Central memory CD8-positive, alpha-beta T cell (primary cell): ENCODE measurements at regions not wholly inside any gene's neighbourhood (a gene's known extent, or its start where the extent isn't known, plus 50 kb on each side); places are given as distances from the start of the nearest gene placed in this dataset.

Experiments used
- ATAC-seq: fragments of 150-1000 bp; cut with Tn5 transposase; replicated peaks from 2 replicates; pipeline ENCODE4 v1.10.0; 2022; ENCODE audit warnings: mild to moderate bottlenecking, moderate FRiP score, moderate number of reproducible peaks; ENCODE audit not compliant: poor library complexity, severe bottlenecking; ENCODE audit errors: extremely low read depth
- DNase-seq, 2 donors: peaks; one replicate each; pipeline ENCODE4 v3.0.0; 2021; ENCODE audit warnings: low spot score in 2 of 2
- H3K27ac Mint-ChIP-seq: one replicate; pipeline ENCODE4 v1.8.0; 2022; ENCODE audit warnings: low read depth, mild to moderate bottlenecking, moderate library complexity, mixed read lengths
- H3K27me3 Mint-ChIP-seq: one replicate; pipeline ENCODE4 v1.8.0; 2022; ENCODE audit warnings: mixed read lengths
- H3K36me3 Mint-ChIP-seq: one replicate; pipeline ENCODE4 v1.8.0; 2022; ENCODE audit warnings: mild to moderate bottlenecking, moderate library complexity, mixed read lengths; ENCODE audit not compliant: insufficient read depth
- H3K4me1 Mint-ChIP-seq: one replicate; pipeline ENCODE4 v1.8.0; 2022; ENCODE audit warnings: mixed read lengths
- H3K4me3 Mint-ChIP-seq: one replicate; pipeline ENCODE4 v1.8.0; 2022; ENCODE audit warnings: mild to moderate bottlenecking, moderate library complexity, mixed read lengths
- H3K9me3 Mint-ChIP-seq: one replicate; pipeline ENCODE4 v1.8.0; 2022; ENCODE audit warnings: mixed read lengths

DNA sequence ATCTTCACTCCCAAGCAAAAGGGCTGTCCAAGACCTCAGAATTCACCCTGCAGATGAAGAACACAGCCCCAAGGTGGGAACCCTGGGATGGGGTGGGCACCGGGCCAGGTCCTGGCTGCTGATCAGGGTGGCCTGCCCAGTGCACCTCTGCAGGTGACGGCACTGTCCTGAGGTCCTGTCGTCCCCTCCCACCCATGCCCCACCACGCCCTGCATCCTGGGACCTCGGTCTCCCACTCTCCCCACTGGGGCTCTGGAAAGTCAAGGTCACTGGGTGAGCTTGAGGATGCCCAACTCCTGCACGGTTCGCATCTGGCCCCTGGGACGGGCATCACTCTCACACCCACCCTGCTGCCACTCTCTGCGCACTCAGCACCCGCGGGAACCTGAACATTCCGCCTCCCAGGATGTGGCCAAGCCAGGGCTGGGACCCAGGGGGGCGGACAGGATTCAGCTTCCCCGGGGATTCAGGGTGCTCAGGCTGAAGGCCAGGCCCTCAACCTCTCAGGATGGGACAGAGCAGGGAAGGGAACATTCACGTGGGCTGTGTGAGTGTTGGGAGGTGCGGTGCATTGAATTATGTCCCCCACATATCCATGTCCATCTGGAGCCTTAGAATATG, 115.9 kb downstream of the CPZ start:
- H3K27ac Mint-ChIP-seq, result no peak overlapping the region
- no peaks in the 10 kb centered on the region for H3K4me1 Mint-ChIP-seq
- H3K9me3 Mint-ChIP-seq, result peaks cover 17% of the 10 kb centered on the region
- H3K36me3 Mint-ChIP-seq, result no peaks in the 10 kb centered on the region
- ATAC-seq (no peak), DNase-seq (no peak)
- no peak overlapping the region for H3K4me3 Mint-ChIP-seq
- peaks cover 12% of the 10 kb centered on the region for H3K27me3 Mint-ChIP-seq

DNA sequence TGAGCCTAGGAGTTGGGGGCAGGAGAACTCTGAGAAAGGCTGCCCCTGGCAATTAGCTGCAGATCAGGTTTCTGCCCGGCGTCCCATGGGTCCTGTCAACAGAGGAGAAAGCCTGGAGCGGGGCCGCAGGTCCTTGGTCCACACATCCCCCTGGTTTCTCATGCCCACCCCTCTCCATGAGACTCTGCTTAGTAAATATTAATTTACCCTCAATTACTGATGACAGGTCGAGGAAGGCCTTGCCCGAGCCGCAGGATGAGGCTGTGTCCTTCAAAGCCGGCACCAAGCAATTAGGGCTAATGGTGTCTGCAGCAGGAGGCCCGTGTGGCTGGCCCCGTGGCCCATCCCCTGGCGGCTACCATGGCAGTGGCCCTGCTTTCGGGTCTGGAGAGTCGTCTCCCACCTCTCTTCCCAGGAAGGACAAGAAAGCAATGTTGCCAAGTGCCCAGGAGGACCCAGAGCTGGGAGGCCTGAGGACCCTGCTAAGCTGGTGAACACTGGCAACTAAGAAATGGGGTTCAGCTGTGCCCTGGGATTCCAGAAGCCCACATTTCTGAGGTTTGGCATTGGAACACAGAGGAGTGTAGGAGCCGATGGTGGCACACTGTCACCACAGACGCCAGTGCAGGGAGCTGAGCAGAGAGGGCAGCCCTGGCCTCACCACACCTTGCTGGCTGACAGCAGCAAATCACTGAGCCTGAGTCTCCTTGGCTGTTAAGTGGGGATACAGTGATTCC, 114.6 kb downstream of the CPZ start:
- peaks cover 4% of the 10 kb centered on the region for H3K9me3 Mint-ChIP-seq
- ATAC-seq (no peak), DNase-seq (no peak)
- no peak overlapping the region for H3K27ac Mint-ChIP-seq
- H3K27me3 Mint-ChIP-seq, result peaks cover 24% of the 10 kb centered on the region
- no peak overlapping the region for H3K4me3 Mint-ChIP-seq
- no peaks in the 10 kb centered on the region for H3K36me3 Mint-ChIP-seq
- no peaks in the 10 kb centered on the region for H3K4me1 Mint-ChIP-seq

DNA sequence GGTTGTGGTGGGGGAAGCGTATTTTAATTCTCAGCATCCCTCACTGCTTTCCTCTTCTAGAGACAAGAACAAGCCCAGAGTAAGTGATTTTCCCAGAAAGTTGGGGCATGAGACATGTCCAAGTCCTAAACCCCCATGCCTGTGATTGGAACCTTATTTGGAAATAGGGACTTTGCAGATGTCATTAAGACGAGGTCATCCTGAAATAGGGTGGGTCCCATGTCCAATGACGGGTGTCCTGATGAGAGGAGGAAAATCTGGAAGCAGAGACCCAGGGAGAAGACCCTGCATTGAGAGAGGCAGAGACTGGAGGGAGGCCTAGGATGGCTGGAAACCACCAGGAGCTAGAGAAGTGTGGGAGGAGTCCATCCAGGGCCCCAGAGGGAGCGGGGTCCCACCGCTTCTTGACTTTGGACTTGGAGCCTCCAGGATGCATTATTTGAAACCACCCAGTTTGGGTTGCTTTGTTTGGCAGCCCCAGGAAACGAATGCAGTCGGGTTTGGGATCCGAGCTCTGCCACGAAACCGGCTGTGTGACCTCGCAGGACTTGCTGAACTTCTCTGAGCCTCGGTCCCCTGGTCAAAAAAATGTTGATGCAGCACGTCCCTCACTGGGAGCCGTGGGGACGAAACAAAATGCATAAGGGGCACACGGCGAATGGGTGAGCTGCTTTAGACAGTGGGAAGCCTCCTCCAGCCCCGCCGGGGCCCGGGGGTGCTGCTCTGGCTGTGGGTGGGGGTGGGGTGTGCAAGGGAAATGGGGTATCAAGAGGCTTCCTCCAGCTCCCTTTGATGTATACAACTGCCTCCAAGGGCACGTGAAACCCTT, 113.9 kb downstream of the CPZ start:
- Mint-ChIP-seq H3K27me3 (peaks cover 28% of the 10 kb centered on the region), H3K4me3 (no peak overlapping the region), H3K27ac (no peak overlapping the region), H3K9me3 (peaks cover 4% of the 10 kb centered on the region), H3K36me3 (no peaks in the 10 kb centered on the region), H3K4me1 (no peaks in the 10 kb centered on the region)
- ATAC-seq (no peak), DNase-seq (no peak)

DNA sequence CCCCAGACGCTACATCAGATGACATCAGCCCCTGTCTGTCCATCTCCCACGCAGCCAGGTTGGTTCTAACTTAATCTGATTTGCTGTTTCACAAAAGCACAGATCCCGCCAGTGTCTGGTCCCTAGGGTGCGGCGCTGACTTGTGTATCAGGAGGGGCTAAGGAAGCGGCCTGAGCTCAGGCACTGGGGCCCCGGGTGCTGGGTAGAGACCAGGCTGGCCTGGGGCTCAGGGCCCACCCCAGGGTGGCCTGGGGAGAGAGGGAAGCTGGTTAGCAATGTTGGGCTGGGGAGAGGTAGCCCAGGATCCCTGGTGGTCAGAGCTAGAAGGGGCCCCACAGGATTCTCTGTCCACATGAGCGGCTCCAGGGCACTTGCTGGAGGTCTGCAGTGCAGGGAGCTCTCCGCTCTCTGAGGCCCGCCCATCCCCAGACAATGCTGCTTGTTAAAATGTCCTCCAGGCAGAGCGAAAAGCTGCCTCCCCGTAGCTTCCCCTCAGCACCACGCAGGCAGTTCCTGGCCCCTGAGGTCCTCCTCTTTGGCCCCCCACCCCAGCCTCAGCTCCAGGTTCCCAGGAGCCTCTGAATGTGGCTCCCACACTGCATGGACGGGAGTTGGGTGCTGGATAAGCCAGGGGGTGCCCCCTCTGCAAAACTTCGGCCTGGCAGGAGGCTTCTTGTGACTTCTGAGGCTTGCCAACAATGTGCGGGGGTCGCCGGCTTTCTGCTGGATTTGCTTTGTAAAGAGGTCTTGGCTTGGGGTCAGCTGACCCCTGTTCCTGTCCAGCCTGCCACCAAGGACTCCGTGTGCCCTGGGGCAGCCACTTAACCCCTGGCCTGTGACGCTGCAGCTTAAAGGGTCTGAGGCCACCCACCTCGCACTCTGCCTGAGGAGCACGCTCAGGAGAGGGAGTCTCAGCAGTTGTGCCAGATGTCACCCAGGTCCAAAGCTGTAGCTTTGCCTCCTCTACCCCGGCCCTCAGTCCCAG, 112.9 kb downstream of the CPZ start:
- ATAC-seq (no peak), DNase-seq (no peak)
- no peaks in the 10 kb centered on the region for H3K9me3 Mint-ChIP-seq
- H3K4me3 Mint-ChIP-seq, result no peak overlapping the region
- H3K27ac Mint-ChIP-seq, result no peak overlapping the region
- no peaks in the 10 kb centered on the region for H3K36me3 Mint-ChIP-seq
- H3K4me1 Mint-ChIP-seq, result no peaks in the 10 kb centered on the region
- H3K27me3 Mint-ChIP-seq, result peaks cover 33% of the 10 kb centered on the region

DNA sequence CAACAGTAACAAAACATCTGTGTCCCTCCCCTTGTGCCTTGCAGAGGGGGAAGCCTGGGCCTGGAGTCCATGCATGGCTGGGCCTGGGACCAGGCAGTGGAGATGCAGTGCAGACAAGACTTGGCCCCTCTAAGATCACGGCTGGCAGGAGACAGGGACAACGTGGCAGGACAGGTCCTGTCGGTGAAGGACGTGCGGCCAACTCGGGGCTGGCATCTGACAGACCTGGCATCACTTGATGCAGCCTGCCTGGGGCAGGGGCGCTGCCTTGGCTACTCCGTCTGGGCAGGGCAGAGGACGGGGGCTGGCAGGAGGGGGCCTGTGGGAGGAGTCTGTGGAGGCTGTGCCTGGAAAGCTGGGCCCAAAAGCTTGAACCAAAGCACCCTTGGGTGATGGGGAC, 112.1 kb downstream of the CPZ start:
- Mint-ChIP-seq H3K4me1 (no peaks in the 10 kb centered on the region), H3K27ac (no peak overlapping the region), H3K9me3 (no peaks in the 10 kb centered on the region), H3K36me3 (no peaks in the 10 kb centered on the region), H3K27me3 (peaks cover 38% of the 10 kb centered on the region), H3K4me3 (no peak overlapping the region)
- DNase-seq, result no peak
- ATAC-seq, result no peak

DNA sequence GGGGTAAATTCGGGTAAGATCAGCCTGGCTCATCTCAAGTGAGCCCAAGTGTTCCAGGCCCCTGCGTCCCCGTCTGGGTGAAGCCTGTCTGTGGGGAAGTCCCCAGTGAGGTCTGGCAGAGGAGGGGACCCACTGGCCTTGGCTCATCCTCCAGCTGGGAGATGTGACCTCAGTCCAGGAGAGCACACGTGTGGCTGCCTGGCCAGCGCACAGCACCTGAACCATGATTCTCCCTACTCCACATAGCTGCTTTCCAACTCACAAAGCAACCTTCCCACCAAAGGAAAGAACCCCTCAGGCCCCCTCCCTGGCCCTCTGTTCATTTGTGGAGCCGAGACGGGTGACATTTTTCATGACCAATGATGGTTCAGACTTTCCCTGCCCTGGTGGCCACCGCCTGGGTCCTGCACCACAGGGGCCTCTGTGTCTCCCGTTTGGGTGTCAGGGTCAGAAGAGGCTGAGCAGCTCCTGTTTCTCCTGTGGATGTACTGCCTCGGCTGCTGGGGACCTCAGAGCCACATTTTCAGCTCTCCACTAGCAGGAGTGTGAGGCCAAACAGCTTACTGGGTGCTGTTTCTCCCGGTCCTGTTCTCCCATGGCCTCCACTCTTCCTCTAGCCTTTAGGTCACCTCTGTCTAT, 111.4 kb downstream of the CPZ start:
- Mint-ChIP-seq H3K27ac (no peak overlapping the region), H3K4me1 (no peaks in the 10 kb centered on the region), H3K27me3 (peaks cover 38% of the 10 kb centered on the region), H3K9me3 (no peaks in the 10 kb centered on the region), H3K4me3 (no peak overlapping the region), H3K36me3 (no peaks in the 10 kb centered on the region)
- no peak for ATAC-seq
- no peak for DNase-seq

DNA sequence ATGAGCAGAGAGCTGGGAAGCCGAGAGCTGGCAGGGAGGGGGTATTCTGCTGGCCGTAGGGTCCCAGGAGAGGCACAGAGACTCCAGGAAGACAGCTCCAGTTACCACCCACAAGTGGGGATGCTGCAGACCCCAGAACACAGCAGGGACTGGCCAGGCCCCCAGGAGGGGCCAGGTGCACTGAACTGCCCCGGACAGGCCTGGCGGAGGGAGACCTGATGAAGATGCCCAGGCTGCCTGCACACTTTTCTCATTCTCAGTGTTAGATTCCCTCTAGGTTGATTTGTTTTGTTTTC, 110.8 kb downstream of the CPZ start:
- Mint-ChIP-seq H3K4me3 (no peak overlapping the region), H3K4me1 (no peaks in the 10 kb centered on the region), H3K27me3 (peaks cover 35% of the 10 kb centered on the region), H3K36me3 (no peaks in the 10 kb centered on the region), H3K9me3 (no peaks in the 10 kb centered on the region), H3K27ac (no peak overlapping the region)
- DNase-seq (no peak), ATAC-seq (no peak)

DNA sequence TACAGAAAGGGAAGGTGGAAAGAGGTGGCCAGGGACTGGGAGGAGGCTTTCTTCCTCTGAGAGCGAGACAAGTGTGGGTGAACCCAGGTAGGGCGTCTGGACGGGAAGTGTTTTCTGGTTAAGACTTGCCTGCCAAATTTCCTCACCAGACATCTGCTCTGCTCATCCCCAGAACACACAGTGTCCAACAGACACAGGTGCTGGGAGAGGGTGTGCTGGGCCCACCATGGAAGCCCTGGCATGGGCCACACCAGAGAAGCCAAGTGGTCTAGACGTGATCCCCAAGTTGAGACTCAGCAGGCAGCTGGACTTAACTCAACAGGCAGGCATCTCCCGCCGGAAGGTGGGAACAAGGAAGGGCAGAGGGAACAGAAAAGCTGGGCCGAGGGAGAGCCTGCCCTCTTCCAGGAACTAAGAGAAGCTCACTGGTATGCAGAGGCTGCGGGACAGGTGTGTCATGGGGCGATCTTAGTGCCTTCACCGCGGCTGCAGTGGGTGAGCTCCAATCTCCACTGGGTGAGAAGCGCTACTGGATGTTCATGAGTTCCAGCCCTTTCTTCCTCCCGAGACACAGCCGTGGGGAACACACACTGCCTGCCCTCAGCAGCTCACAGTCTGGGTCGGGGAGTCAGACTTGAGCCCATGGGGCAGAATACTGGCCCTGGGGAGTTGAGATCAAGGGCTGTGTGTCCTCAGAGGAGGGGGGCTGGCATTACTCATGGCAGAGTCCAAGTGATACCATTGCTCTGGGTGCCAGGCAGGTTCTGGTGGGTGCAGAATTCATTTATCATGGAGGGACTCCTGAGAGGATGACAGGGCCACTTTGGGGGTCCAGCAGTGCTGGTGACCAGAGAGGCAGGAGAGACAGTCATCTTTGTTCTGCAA, 110.2 kb downstream of the CPZ start:
- H3K36me3 Mint-ChIP-seq, result no peaks in the 10 kb centered on the region
- no peak overlapping the region for H3K4me3 Mint-ChIP-seq
- ATAC-seq (no peak), DNase-seq (no peak)
- H3K4me1 Mint-ChIP-seq, result no peaks in the 10 kb centered on the region
- no peak overlapping the region for H3K27ac Mint-ChIP-seq
- H3K9me3 Mint-ChIP-seq, result no peaks in the 10 kb centered on the region
- peaks cover 40% of the 10 kb centered on the region for H3K27me3 Mint-ChIP-seq

DNA sequence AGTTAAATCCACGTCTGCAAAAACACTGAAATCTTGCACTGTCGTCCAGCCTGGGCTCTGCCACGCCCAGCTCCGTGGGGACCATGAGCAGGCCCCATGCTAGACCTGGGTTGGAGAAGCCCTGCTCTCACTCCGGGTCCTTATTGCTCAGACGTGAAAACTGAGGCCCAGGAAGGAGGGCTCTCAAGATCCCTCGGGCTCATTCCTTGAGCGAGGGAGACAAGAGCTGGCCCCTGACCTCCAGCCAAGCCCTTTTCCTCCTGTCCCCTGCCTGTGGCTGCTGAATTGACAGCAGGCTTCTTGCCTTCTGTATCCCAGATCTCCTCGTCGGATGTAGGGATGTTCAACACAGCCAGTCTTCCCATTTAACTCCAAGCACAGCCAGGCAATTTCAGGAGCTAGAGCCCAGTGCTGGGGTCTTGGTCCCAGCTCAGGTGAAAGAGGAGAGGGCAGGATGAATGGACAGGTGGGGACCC, 109.5 kb downstream of the CPZ start:
- Mint-ChIP-seq H3K27ac (no peak overlapping the region), H3K9me3 (no peaks in the 10 kb centered on the region)

DNA sequence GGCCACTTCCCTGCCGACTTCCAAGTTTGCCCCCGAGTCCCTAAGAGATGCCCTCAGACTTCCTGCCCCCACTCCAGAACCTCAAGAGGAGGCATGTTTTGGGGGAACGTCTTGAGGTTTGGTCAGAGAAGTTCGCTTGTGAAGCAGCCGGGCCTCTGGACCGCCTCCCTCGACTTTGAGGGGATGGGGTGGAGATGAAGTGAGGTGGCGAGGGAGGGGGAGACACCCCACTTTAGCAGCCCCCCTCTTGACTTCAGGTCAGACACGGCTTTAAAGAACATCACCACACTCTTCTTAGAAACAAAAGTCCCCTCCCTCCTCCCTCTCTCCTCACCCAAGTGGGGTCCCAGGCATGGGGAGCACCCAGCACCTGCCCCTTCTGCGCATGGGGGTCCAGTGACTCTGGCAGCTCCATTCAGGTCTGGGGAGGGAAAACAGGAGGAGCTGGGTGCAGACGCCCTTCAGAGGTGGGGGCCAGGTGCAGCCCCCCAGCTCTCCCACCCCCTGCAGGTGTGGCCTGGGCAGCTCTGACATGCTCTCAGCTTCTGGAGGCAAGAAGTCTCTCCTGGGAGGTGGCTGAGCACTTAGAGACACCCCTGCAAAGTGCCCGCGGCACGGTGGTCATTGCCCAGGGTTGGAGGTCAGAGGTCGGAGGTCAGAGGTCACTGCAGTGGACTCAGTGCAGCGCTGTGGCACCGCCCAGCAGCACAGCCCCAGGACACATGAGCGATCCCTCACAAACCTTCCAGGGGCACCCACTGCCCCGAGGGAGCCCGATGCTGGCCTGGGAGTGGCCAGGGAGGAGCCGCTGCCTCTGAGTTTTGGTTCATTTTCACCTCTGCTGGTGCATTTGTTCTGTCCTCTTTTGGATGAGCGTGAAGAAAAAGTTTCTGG, 108.8 kb downstream of the CPZ start:
- DNase-seq, result no peak
- no peak overlapping the region for H3K27ac Mint-ChIP-seq
- no peak overlapping the region for H3K4me3 Mint-ChIP-seq
- no peak for ATAC-seq
- H3K4me1 Mint-ChIP-seq, result no peaks in the 10 kb centered on the region
- H3K36me3 Mint-ChIP-seq, result no peaks in the 10 kb centered on the region
- H3K9me3 Mint-ChIP-seq, result no peaks in the 10 kb centered on the region
- peaks cover 52% of the 10 kb centered on the region for H3K27me3 Mint-ChIP-seq

More for the DNA sequence above, 109.5 kb downstream of the CPZ start:
- no peak for DNase-seq
- no peak for ATAC-seq
- no peaks in the 10 kb centered on the region for H3K36me3 Mint-ChIP-seq
- no peaks in the 10 kb centered on the region for H3K4me1 Mint-ChIP-seq
- H3K27me3 Mint-ChIP-seq, result peaks cover 47% of the 10 kb centered on the region
- H3K4me3 Mint-ChIP-seq, result no peak overlapping the region
